Activated CD8-positive, alpha-beta T cell treated with anti-CD3 and anti-CD28 coated beads for 36 hours (primary cell): ENCODE measurements at regions not wholly inside any gene's neighbourhood (a gene's known extent, or its start where the extent isn't known, plus 50 kb on each side); places are given as distances from the start of the nearest gene placed in this dataset.
A peak's percentile ranks its signal among the peaks of the same experiment; 100 is the strongest.

Experiments
- ATAC-seq: fragments of 200-7000 bp; cut with Tn5 transposase; one replicate; pipeline ENCODE4 v1.10.0; 2021; ENCODE audit warnings: mild to moderate bottlenecking, moderate library complexity
- CTCF ChIA-PET: fragments of 350-600 bp; sonication (Branson Sonifier 250); formaldehyde crosslinking; loops from one replicate; lab custom pipeline; 2021; ENCODE audit warnings: antibody characterized with exemption; lab: Charles Lee
- POLR2A ChIA-PET: fragments of 350-600 bp; sonication (Branson Sonifier 250); formaldehyde crosslinking; loops from one replicate; lab custom pipeline; 2021; ENCODE audit warnings: antibody characterized with exemption; lab: Charles Lee
- DNase-seq: peaks from one replicate; pipeline ENCODE4 v3.0.0-alpha.2; 2020
- H3K27ac Mint-ChIP-seq: one replicate; pipeline ENCODE4 v1.8.0; 2021; ENCODE audit warnings: mild to moderate bottlenecking, mixed read lengths
- H3K27me3 Mint-ChIP-seq: one replicate; pipeline ENCODE4 v1.8.0; 2021; ENCODE audit warnings: mixed read lengths
- H3K36me3 Mint-ChIP-seq: one replicate; pipeline ENCODE4 v1.8.0; 2021; ENCODE audit warnings: low read depth, mixed read lengths
- H3K4me1 Mint-ChIP-seq: one replicate; pipeline ENCODE4 v1.8.0; 2021; ENCODE audit warnings: low read depth, mixed read lengths
- H3K4me3 Mint-ChIP-seq: one replicate; pipeline ENCODE4 v1.8.0; 2021; ENCODE audit warnings: mild to moderate bottlenecking, moderate library complexity, mixed read lengths
- H3K9me3 Mint-ChIP-seq: one replicate; pipeline ENCODE4 v1.8.0; 2021; ENCODE audit warnings: mixed read lengths
- CTCF ChIP-seq: fragments of 200-600 bp; IDR thresholded peaks from one replicate; pipeline ENCODE4 v1.8.0; 2022; ENCODE audit warnings: antibody characterized with exemption, mild to moderate bottlenecking
- intact Hi-C: fragments of 100-400 bp; cut with micrococcal nuclease; formaldehyde crosslinking; loops from one replicate; pipeline ENCODE4 v1.10.0; 2022

DNA sequence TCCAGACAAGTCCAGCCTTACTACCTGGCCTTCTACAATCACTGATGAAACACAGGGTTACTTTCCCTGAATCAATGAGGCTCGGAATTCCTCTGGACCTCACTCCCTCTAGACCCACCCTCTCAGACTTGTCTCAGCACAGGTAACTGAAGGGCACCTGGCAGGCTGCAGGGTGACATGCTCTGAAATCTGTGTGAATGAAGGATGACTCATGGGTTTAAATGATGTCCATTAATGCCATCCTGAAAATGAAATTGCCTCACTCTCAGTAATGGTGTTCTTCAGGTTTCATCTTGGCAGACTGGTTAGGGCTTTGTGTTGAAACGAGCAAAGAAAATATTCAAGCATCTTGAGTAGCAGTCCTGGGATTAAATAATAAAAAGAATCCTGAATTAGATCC lies 134.4 kb downstream of the MAF start:
- Mint-ChIP-seq H3K4me1 (no peaks in the 10 kb centered on the region), H3K4me3 (no peak overlapping the region), H3K36me3 (no peaks in the 10 kb centered on the region), H3K9me3 (no peaks in the 10 kb centered on the region), H3K27ac (no peak overlapping the region), H3K27me3 (peaks cover 4% of the 10 kb centered on the region)
- ChIA-PET POLR2A (no interaction called here), CTCF (no interaction called here)
- intact Hi-C loops: no loop called here
- ATAC-seq: no peak
- no peak for DNase-seq
- no peak for TF ChIP-seq CTCF

- no peak overlapping the region for H3K27ac Mint-ChIP-seq
- no peak for ATAC-seq
- H3K27me3 Mint-ChIP-seq: peaks cover 7% of the 10 kb centered on the region
- H3K4me3 Mint-ChIP-seq: no peak overlapping the region
- H3K36me3 Mint-ChIP-seq: no peaks in the 10 kb centered on the region
- POLR2A ChIA-PET: no interaction called here
- no peak for DNase-seq
- no peaks in the 10 kb centered on the region for H3K9me3 Mint-ChIP-seq
- no peak for TF ChIP-seq CTCF
- CTCF ChIA-PET: no interaction called here
- intact Hi-C loops: no loop called here
- H3K4me1 Mint-ChIP-seq: no peaks in the 10 kb centered on the region
Measured at GRCh38 chr16:79463841-79464240, 136.7 kb downstream of the MAF start.

DNA sequence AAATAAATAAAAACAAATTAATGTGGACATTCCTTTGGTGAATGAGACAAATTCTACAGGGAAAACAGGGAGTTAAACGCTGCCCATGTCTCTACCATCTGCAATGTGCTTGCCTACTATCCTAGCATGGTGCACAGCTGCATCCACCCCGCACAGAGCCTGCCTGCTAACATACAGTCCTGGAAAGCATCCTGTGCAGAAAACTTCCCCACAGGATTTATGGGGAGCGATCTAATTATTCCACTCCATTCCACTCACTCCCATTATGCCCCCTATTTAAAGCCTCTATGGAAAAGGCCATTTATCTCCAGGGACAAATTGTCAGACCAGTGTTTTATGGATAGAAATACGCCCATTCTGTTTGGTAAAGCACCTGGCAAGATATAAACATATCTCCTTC lies 144.5 kb downstream of the MAF start:
- H3K27ac Mint-ChIP-seq: no peak overlapping the region
- no peaks in the 10 kb centered on the region for H3K9me3 Mint-ChIP-seq
- POLR2A ChIA-PET: no interaction called here
- no peak overlapping the region for H3K4me3 Mint-ChIP-seq
- ATAC-seq: no peak
- H3K4me1 Mint-ChIP-seq: peaks cover 2% of the 10 kb centered on the region
- CTCF ChIA-PET: no interaction called here
- DNase-seq: no peak
- intact Hi-C loops: no loop called here
- peaks cover 7% of the 10 kb centered on the region for H3K27me3 Mint-ChIP-seq
- TF ChIP-seq CTCF: no peak
- no peaks in the 10 kb centered on the region for H3K36me3 Mint-ChIP-seq

DNA sequence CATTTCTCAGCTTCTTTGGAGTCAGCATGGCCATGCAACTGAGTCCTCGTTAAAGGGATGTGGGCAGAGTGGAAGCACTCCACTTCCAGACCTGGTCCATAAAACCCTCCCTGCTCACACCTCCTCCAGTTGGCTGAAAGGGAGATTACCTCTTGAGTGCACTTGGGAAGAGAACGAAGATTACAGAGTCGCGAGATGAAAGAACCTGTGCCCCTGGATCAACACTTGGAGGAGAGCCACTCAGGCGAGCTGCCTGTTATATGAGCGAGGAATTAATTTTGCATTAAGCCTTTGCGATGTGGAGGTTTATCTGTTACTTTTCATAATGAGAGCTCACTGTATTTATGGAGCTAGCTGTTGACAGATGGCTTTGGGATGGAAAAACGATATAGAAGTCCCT lies 147.9 kb downstream of the MAF start:
- H3K36me3 Mint-ChIP-seq: no peaks in the 10 kb centered on the region
- H3K27ac Mint-ChIP-seq: no peak overlapping the region
- H3K4me3 Mint-ChIP-seq: no peak overlapping the region
- peaks cover 2% of the 10 kb centered on the region for H3K4me1 Mint-ChIP-seq
- ATAC-seq (no peak), DNase-seq (no peak)
- intact Hi-C loops: no loop called here
- no peaks in the 10 kb centered on the region for H3K9me3 Mint-ChIP-seq
- CTCF ChIA-PET: no interaction called here
- H3K27me3 Mint-ChIP-seq: peaks cover 3% of the 10 kb centered on the region
- no peak for TF ChIP-seq CTCF
- POLR2A ChIA-PET: no interaction called here

DNA sequence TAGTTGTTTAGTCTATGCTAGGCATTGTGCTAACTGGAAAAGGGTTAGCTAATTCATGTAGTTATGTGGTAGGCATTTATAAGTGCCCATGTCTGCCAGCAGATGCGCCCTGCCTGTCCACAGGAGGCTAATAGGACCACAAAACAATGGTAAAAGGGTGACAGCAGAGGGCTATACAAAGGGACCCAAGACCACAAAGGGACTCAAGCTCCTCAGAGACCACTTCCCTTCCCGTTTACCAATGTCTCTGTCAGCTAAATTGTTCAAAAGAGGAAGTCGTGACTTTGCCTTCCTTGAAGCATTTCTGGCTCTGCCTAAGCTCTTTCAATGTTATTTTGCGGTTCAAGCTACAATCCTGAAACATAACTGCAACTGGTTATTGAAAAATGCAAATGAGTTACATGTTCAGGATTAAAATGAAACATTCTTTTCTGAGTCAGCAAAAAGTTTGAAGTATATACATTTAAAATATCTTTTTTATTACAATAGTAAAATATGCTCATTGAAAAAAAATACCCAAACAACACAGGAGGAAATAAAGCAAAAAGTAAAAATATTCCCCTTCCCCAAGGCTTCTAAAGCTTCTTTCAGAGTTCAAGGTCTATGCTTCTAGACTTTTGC lies 149.2 kb downstream of the MAF start:
- TF ChIP-seq CTCF: no peak
- Mint-ChIP-seq H3K27me3 (peaks cover 3% of the 10 kb centered on the region), H3K9me3 (no peaks in the 10 kb centered on the region), H3K4me3 (no peak overlapping the region), H3K27ac (no peak overlapping the region), H3K4me1 (peaks cover 2% of the 10 kb centered on the region), H3K36me3 (no peaks in the 10 kb centered on the region)
- intact Hi-C loops: no loop called here
- peak; percentile 42 for ATAC-seq
- POLR2A ChIA-PET: no interaction called here
- CTCF ChIA-PET: interaction anchor here (0.9 kb wide), 1 partner anchor 45 kb away, joined by 3 read pairs; no protein-coding TSS in a partner anchor
- DNase-seq: no peak
